Fibroblast of lung (primary cell): ENCODE measurements at regions not wholly inside any gene's neighbourhood (a gene's known extent, or its start where the extent isn't known, plus 50 kb on each side); places are given as distances from the start of the nearest gene placed in this dataset.

Experiments used
- CTCF ChIP-seq, 2 donors: IDR thresholded peaks in 1 of 2; conservative IDR thresholded peaks in 1 of 2; 1 replicate in 1 of 2; 2 replicates in 1 of 2; pipeline ENCODE4 v1.5.1; 2011 to 2012; ENCODE audit warnings: low read length in 2 of 2, control low read depth in 1 of 2, inconsistent platforms in 1 of 2, low read depth in 1 of 2, mild to moderate bottlenecking in 1 of 2
- EZH2 ChIP-seq: IDR thresholded peaks from 2 replicates; pipeline ENCODE4 v1.5.1; 2012; ENCODE audit warnings: low read length, control low read depth, mild to moderate bottlenecking; ENCODE audit errors: missing control alignments

GRCh38 chr1:43009274-43009673 is 50.6 kb upstream of the SLC2A1 start:
- TF ChIP-seq EZH2 (no peak), CTCF (conservative IDR thresholded peaks at IDR 0.05 in 1 of 2, IDR thresholded peaks at IDR 0.05 in 1 of 2; ENCODE audit: low read depth in 1 of 2, low read length in 2 of 2) (no peak)
